ENCODE measurements at regions not wholly inside any gene's neighbourhood (a gene's known extent, or its start where the extent isn't known, plus 50 kb on each side); places are given as distances from the start of the nearest gene placed in this dataset.
A peak's percentile ranks its signal among the peaks of the same experiment; 100 is the strongest.
"Not testable (repeated sequence)": the region's sequence is repeated elsewhere in the genome, so short reads cannot be mapped to it uniquely, and the experiment has no call there.

- H3K27me3 ChIP-seq (ENCODE audit: control insufficient read depth, insufficient read depth, low read length); H3K4me1 ChIP-seq (ENCODE audit: control insufficient read depth, insufficient read depth, low read length); H3K27ac ChIP-seq (ENCODE audit: low read depth, low read length); H3K4me3 ChIP-seq (ENCODE audit: low read length); H3K9ac ChIP-seq (ENCODE audit: low read length); H3K36me3 ChIP-seq (ENCODE audit: control insufficient read depth, insufficient read depth, low read length): not testable (repeated sequence)
These were observed 71.5 kb upstream of the PPP2R5C start for GRCh38 chr14:101689966-101690365.

GRCh38 chr14:101695659-101696058, 65.8 kb upstream of the PPP2R5C start:
- Histone ChIP-seq H3K9ac (ENCODE audit: low read length) (no peak overlapping the region), H3K27me3 (ENCODE audit: control insufficient read depth, insufficient read depth, low read length) (no peaks in the 10 kb centered on the region), H3K4me1 (ENCODE audit: control insufficient read depth, insufficient read depth, low read length) (no peaks in the 10 kb centered on the region), H3K36me3 (ENCODE audit: control insufficient read depth, insufficient read depth, low read length) (no peaks in the 10 kb centered on the region), H3K27ac (ENCODE audit: low read depth, low read length) (no peak overlapping the region), H3K4me3 (ENCODE audit: low read length) (no peak overlapping the region)

GRCh38 chr14:101704140-101704539, 57.4 kb upstream of the PPP2R5C start:
- no peaks in the 10 kb centered on the region for H3K4me1 ChIP-seq (ENCODE audit: control insufficient read depth, insufficient read depth, low read length)
- H3K27me3 ChIP-seq (ENCODE audit: control insufficient read depth, insufficient read depth, low read length): no peaks in the 10 kb centered on the region

GRCh38 chr14:101705733-101706508, 55.6 kb upstream of the PPP2R5C start:
- H3K27me3 ChIP-seq (ENCODE audit: control insufficient read depth, insufficient read depth, low read length): no peaks in the 10 kb centered on the region
- no peak overlapping the region for H3K9ac ChIP-seq (ENCODE audit: low read length)
- peak overlapping the region; percentile 8 for H3K27ac ChIP-seq (ENCODE audit: low read depth, low read length)

More at GRCh38 chr14:101704140-101704539, 57.4 kb upstream of the PPP2R5C start:
- H3K9ac ChIP-seq (ENCODE audit: low read length): no peak overlapping the region
- H3K36me3 ChIP-seq (ENCODE audit: control insufficient read depth, insufficient read depth, low read length): no peaks in the 10 kb centered on the region
- H3K27ac ChIP-seq (ENCODE audit: low read depth, low read length): no peak overlapping the region
- no peak overlapping the region for H3K4me3 ChIP-seq (ENCODE audit: low read length)

GRCh38 chr14:101706509-101707067, 54.9 kb upstream of the PPP2R5C start:
- Histone ChIP-seq H3K36me3 (ENCODE audit: control insufficient read depth, insufficient read depth, low read length) (no peaks in the 10 kb centered on the region), H3K27ac (ENCODE audit: low read depth, low read length) (no peak overlapping the region), H3K27me3 (ENCODE audit: control insufficient read depth, insufficient read depth, low read length) (no peaks in the 10 kb centered on the region), H3K9ac (ENCODE audit: low read length) (no peak overlapping the region), H3K4me3 (ENCODE audit: low read length) (no peak overlapping the region), H3K4me1 (ENCODE audit: control insufficient read depth, insufficient read depth, low read length) (no peaks in the 10 kb centered on the region)

More at GRCh38 chr14:101705733-101706508, 55.6 kb upstream of the PPP2R5C start:
- Histone ChIP-seq H3K36me3 (ENCODE audit: control insufficient read depth, insufficient read depth, low read length) (no peaks in the 10 kb centered on the region), H3K4me3 (ENCODE audit: low read length) (no peak overlapping the region), H3K4me1 (ENCODE audit: control insufficient read depth, insufficient read depth, low read length) (no peaks in the 10 kb centered on the region)

- H3K27ac ChIP-seq (ENCODE audit: low read depth, low read length): no peak overlapping the region
These were observed 54.3 kb upstream of the PPP2R5C start for GRCh38 chr14:101707068-101707842.

GRCh38 chr14:101707863-101708620, 53.5 kb upstream of the PPP2R5C start:
- H3K4me1 ChIP-seq (ENCODE audit: control insufficient read depth, insufficient read depth, low read length): no peaks in the 10 kb centered on the region
- peak overlapping the region; percentile 40 for H3K4me3 ChIP-seq (ENCODE audit: low read length)
- no peaks in the 10 kb centered on the region for H3K27me3 ChIP-seq (ENCODE audit: control insufficient read depth, insufficient read depth, low read length)
- H3K9ac ChIP-seq (ENCODE audit: low read length): no peak overlapping the region
- H3K27ac ChIP-seq (ENCODE audit: low read depth, low read length): no peak overlapping the region
- H3K36me3 ChIP-seq (ENCODE audit: control insufficient read depth, insufficient read depth, low read length): no peaks in the 10 kb centered on the region

More at GRCh38 chr14:101707068-101707842, 54.3 kb upstream of the PPP2R5C start:
- Histone ChIP-seq H3K4me1 (ENCODE audit: control insufficient read depth, insufficient read depth, low read length) (no peaks in the 10 kb centered on the region), H3K27me3 (ENCODE audit: control insufficient read depth, insufficient read depth, low read length) (no peaks in the 10 kb centered on the region), H3K36me3 (ENCODE audit: control insufficient read depth, insufficient read depth, low read length) (no peaks in the 10 kb centered on the region), H3K4me3 (ENCODE audit: low read length) (peak overlapping the region; percentile 40), H3K9ac (ENCODE audit: low read length) (no peak overlapping the region)

GRCh38 chr14:101708853-101709532, 52.5 kb upstream of the PPP2R5C start:
- Histone ChIP-seq H3K36me3 (ENCODE audit: control insufficient read depth, insufficient read depth, low read length) (no peaks in the 10 kb centered on the region), H3K4me3 (ENCODE audit: low read length) (no peak overlapping the region), H3K27ac (ENCODE audit: low read depth, low read length) (no peak overlapping the region), H3K27me3 (ENCODE audit: control insufficient read depth, insufficient read depth, low read length) (no peaks in the 10 kb centered on the region), H3K4me1 (ENCODE audit: control insufficient read depth, insufficient read depth, low read length) (no peaks in the 10 kb centered on the region), H3K9ac (ENCODE audit: low read length) (no peak overlapping the region)

- no peak overlapping the region for H3K9ac ChIP-seq (ENCODE audit: low read length)
- H3K4me1 ChIP-seq (ENCODE audit: control insufficient read depth, insufficient read depth, low read length): no peaks in the 10 kb centered on the region
- H3K36me3 ChIP-seq (ENCODE audit: control insufficient read depth, insufficient read depth, low read length): no peaks in the 10 kb centered on the region
- H3K4me3 ChIP-seq (ENCODE audit: low read length): no peak overlapping the region
- H3K27ac ChIP-seq (ENCODE audit: low read depth, low read length): no peak overlapping the region
- H3K27me3 ChIP-seq (ENCODE audit: control insufficient read depth, insufficient read depth, low read length): no peaks in the 10 kb centered on the region
These were observed 52.0 kb upstream of the PPP2R5C start for GRCh38 chr14:101709533-101709881.

GRCh38 chr14:101709962-101710931, 51.3 kb upstream of the PPP2R5C start:
- Histone ChIP-seq H3K36me3 (ENCODE audit: control insufficient read depth, insufficient read depth, low read length) (no peaks in the 10 kb centered on the region), H3K9ac (ENCODE audit: low read length) (no peak overlapping the region), H3K4me3 (ENCODE audit: low read length) (no peak overlapping the region), H3K27ac (ENCODE audit: low read depth, low read length) (no peak overlapping the region), H3K27me3 (ENCODE audit: control insufficient read depth, insufficient read depth, low read length) (no peaks in the 10 kb centered on the region), H3K4me1 (ENCODE audit: control insufficient read depth, insufficient read depth, low read length) (no peaks in the 10 kb centered on the region)
